ENCODE measurements at regions not wholly inside any gene's neighbourhood (a gene's known extent, or its start where the extent isn't known, plus 50 kb on each side); places are given as distances from the start of the nearest gene placed in this dataset.

DNA sequence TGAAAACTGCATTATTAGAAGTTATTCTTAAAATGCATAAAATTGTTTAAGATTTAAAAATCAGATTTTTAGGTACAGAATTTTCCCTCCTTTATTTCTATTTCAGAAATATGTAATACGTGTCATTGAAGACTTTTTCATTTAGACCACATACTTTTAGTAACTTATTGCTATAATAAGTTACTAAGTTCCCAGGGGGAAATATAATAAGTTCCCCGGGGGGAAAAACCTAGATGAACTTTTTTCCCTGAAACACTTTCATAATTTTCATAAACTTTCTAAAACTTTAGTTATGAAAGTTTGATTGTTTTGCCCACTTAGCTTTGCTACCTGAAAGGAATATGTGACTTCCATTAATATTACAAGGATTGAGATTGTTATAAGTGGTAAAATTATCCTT, 1341.5 kb upstream of the IGFBP7 start:
- CTCF ChIA-PET, result no interaction called here
- no peak overlapping the region for H3K27ac Mint-ChIP-seq
- H3K27ac ChIP-seq (ENCODE audit: low read depth in 1 of 2, low read length in 2 of 2), result no peak overlapping the region
- H3K9me3 ChIP-seq (ENCODE audit: control insufficient read depth in 1 of 2, insufficient read depth in 1 of 2, low read length in 2 of 2), result peaks cover 0 to 6% of the 10 kb centered on the region in 2 experiments
- no peaks in the 10 kb centered on the region for H3K27me3 Mint-ChIP-seq
- H3K9me3 Mint-ChIP-seq, result peaks cover 3% of the 10 kb centered on the region
- H3K4me3 Mint-ChIP-seq, result no peak overlapping the region
- intact Hi-C loops (cut with DNase I, micrococcal nuclease), result no loop called here
- no peak for DNase-seq
- H3K4me1 Mint-ChIP-seq (ENCODE audit: low read depth), result no peaks in the 10 kb centered on the region
- H3K27me3 ChIP-seq (ENCODE audit: control insufficient read depth in 1 of 2, insufficient read depth in 2 of 2, low read length in 2 of 2), result no peaks in the 10 kb centered on the region
- TF ChIP-seq, protein P1, sequence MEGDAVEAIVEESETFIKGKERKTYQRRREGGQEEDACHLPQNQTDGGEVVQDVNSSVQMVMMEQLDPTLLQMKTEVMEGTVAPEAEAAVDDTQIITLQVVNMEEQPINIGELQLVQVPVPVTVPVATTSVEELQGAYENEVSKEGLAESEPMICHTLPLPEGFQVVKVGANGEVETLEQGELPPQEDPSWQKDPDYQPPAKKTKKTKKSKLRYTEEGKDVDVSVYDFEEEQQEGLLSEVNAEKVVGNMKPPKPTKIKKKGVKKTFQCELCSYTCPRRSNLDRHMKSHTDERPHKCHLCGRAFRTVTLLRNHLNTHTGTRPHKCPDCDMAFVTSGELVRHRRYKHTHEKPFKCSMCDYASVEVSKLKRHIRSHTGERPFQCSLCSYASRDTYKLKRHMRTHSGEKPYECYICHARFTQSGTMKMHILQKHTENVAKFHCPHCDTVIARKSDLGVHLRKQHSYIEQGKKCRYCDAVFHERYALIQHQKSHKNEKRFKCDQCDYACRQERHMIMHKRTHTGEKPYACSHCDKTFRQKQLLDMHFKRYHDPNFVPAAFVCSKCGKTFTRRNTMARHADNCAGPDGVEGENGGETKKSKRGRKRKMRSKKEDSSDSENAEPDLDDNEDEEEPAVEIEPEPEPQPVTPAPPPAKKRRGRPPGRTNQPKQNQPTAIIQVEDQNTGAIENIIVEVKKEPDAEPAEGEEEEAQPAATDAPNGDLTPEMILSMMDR (IDR thresholded peaks at IDR 0.05), result no peak
- H3K4me1 ChIP-seq (ENCODE audit: insufficient read depth, low read length), result no peaks in the 10 kb centered on the region
- no peaks in the 10 kb centered on the region for H3K36me3 ChIP-seq (ENCODE audit: insufficient read depth, low read length)
- no peaks in the 10 kb centered on the region for H3K36me3 Mint-ChIP-seq (ENCODE audit: low read depth)
- no peak overlapping the region for H3K4me3 ChIP-seq (ENCODE audit: low read length)
- POLR2A ChIA-PET, result no interaction called here
- ATAC-seq (ENCODE audit: poor library complexity), result no peak

DNA sequence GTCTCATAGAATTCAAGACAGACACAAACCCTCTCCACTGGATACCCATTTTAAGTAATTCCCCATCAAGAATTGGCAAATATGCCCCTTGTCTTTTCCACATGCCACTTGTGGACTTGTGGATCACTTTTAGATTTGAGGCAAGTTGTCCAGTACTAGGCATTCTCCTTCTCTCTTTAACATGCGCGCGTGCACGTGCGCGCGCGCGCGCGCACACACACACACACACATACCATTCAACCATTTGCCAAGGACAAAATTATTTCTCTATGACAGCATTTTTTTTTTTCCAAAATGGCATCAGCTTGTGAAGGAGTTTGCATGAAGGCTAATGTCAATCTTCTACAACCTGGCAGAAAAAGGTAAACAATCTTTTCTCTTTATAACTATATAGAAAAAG, 1325.7 kb upstream of the IGFBP7 start:
- Histone ChIP-seq H3K36me3 (ENCODE audit: insufficient read depth, low read length) (no peaks in the 10 kb centered on the region), H3K27me3 (ENCODE audit: control insufficient read depth in 1 of 2, insufficient read depth in 2 of 2, low read length in 2 of 2) (no peaks in the 10 kb centered on the region), H3K4me1 (ENCODE audit: insufficient read depth, low read length) (no peaks in the 10 kb centered on the region), H3K27ac (ENCODE audit: low read depth in 1 of 2, low read length in 2 of 2) (no peak overlapping the region), H3K4me3 (ENCODE audit: low read length) (no peak overlapping the region), H3K9me3 (ENCODE audit: control insufficient read depth in 1 of 2, insufficient read depth in 1 of 2, low read length in 2 of 2) (peaks cover 8 to 9% of the 10 kb centered on the region in 2 experiments)
- H3K27ac Mint-ChIP-seq, result no peak overlapping the region
- POLR2A ChIA-PET, result no interaction called here
- TF ChIP-seq, protein P1 (IDR thresholded peaks at IDR 0.05), result no peak
- H3K4me3 Mint-ChIP-seq, result no peak overlapping the region
- H3K9me3 Mint-ChIP-seq, result peaks cover 16% of the 10 kb centered on the region
- H3K4me1 Mint-ChIP-seq (ENCODE audit: low read depth), result no peaks in the 10 kb centered on the region
- no peaks in the 10 kb centered on the region for H3K27me3 Mint-ChIP-seq
- H3K36me3 Mint-ChIP-seq (ENCODE audit: low read depth), result no peaks in the 10 kb centered on the region
- CTCF ChIA-PET, result no interaction called here
- DNase-seq (no peak), ATAC-seq (ENCODE audit: poor library complexity) (no peak)
- intact Hi-C loops (cut with DNase I, micrococcal nuclease), result no loop called here

DNA sequence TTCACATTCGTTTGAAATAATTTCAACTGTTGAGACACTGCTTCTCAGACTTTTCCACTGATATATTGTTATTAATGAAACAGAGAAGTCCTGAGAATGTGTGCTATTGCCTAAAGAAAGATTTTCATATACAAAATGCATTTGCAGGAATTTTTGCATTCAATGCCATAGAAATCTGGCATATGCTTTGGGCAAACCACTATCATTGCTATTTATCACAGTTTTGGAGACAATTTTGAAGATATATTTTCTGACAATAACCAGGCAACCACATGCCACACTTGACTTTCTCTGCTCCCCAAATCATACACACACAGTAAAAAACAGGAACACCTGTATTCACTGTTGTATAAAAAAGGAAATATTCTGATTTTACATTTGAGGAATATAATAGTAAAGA, 1303.7 kb upstream of the IGFBP7 start:
- H3K4me3 Mint-ChIP-seq, result no peak overlapping the region
- no peak for ATAC-seq (ENCODE audit: poor library complexity)
- H3K36me3 ChIP-seq (ENCODE audit: insufficient read depth, low read length), result no peaks in the 10 kb centered on the region

More for the DNA sequence above, 1303.7 kb upstream of the IGFBP7 start:
- no peak overlapping the region for H3K27ac Mint-ChIP-seq
- no peaks in the 10 kb centered on the region for H3K36me3 Mint-ChIP-seq (ENCODE audit: low read depth)
- DNase-seq, result no peak
- no peaks in the 10 kb centered on the region for H3K9me3 ChIP-seq (ENCODE audit: control insufficient read depth in 1 of 2, insufficient read depth in 1 of 2, low read length in 2 of 2)
- H3K4me1 Mint-ChIP-seq (ENCODE audit: low read depth), result no peaks in the 10 kb centered on the region
- TF ChIP-seq, protein P1 (IDR thresholded peaks at IDR 0.05), result no peak
- H3K27ac ChIP-seq (ENCODE audit: low read depth in 1 of 2, low read length in 2 of 2), result no peak overlapping the region
- no peaks in the 10 kb centered on the region for H3K27me3 ChIP-seq (ENCODE audit: control insufficient read depth in 1 of 2, insufficient read depth in 2 of 2, low read length in 2 of 2)
- no peaks in the 10 kb centered on the region for H3K27me3 Mint-ChIP-seq
- no peaks in the 10 kb centered on the region for H3K4me1 ChIP-seq (ENCODE audit: insufficient read depth, low read length)
- intact Hi-C loops (cut with DNase I, micrococcal nuclease), result no loop called here
- CTCF ChIA-PET, result no interaction called here
- no peak overlapping the region for H3K4me3 ChIP-seq (ENCODE audit: low read length)
- POLR2A ChIA-PET, result no interaction called here
- H3K9me3 Mint-ChIP-seq, result peaks cover 4% of the 10 kb centered on the region

All from CD4-positive, alpha-beta T cell (primary cell).